ENCODE measurements at regions not wholly inside any gene's neighbourhood (a gene's known extent, or its start where the extent isn't known, plus 50 kb on each side); places are given as distances from the start of the nearest gene placed in this dataset.

DNA sequence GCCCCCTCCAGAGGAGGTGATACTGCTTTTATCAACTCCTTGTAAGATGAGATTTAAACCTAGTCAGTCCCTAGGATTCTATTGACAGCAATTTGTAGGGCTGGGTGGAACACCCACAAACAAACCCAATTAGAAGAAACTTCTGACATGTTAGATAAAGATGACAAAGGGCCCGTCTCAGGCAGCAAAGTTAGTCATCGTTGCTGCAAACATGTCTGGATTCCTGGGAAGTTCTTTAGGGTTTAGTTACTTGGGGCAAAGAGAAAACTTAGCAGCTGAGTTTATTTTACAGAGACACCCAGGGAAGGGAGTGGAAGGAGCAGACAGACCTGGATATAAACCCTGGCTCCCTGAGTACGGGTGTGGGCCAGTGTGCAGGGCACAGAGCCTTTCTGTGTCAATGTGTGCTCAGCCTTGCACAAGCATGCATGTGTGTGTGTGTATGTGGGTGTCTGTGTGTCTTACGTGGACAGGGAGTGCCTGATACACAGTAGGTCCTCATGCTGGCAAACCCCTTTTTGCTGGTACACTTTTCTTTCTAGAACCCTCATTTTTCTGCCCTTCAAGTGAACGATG lies 130.0 kb upstream of the STX18 start:
- H3K4me3 ChIP-seq (ENCODE audit: low read depth, low read length): no peak overlapping the region
- H3K36me3 ChIP-seq: no peaks in the 10 kb centered on the region
- no peaks in the 10 kb centered on the region for H3K27me3 ChIP-seq
- no peaks in the 10 kb centered on the region for H3K9me3 ChIP-seq
- no peak for DNase-seq
- 0 out of 2 replicates have a peak, but pooled peaks cover 3% of the 10 kb centered on the region for H3K4me1 ChIP-seq
- TF ChIP-seq, protein P1, sequence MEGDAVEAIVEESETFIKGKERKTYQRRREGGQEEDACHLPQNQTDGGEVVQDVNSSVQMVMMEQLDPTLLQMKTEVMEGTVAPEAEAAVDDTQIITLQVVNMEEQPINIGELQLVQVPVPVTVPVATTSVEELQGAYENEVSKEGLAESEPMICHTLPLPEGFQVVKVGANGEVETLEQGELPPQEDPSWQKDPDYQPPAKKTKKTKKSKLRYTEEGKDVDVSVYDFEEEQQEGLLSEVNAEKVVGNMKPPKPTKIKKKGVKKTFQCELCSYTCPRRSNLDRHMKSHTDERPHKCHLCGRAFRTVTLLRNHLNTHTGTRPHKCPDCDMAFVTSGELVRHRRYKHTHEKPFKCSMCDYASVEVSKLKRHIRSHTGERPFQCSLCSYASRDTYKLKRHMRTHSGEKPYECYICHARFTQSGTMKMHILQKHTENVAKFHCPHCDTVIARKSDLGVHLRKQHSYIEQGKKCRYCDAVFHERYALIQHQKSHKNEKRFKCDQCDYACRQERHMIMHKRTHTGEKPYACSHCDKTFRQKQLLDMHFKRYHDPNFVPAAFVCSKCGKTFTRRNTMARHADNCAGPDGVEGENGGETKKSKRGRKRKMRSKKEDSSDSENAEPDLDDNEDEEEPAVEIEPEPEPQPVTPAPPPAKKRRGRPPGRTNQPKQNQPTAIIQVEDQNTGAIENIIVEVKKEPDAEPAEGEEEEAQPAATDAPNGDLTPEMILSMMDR (IDR thresholded peaks at IDR 0.05; ENCODE audit: low read depth, low read length): no peak

DNA sequence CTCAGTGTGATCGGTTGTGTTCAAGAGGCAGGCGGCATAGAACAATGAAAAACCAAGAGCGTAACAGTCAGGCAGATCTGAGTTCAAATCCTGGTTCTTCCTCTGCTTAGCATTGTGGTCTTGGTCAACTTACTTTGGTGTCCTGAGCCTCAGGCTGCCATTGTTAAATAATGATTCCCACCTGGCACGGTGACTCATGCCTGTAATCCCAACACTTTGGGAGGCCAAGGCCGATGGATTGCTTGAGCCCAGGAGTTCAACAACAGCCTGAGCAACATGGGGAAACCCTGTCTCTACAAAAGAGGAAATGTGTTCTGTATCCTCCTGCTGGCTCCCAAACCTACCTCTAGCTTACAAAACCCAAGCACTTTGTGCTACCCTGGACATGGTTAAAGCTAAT lies 129.0 kb upstream of the STX18 start:
- Histone ChIP-seq H3K4me1 (peaks cover 6% of the 10 kb centered on the region; the same call in 1 of the 2 replicates), H3K36me3 (no peaks in the 10 kb centered on the region), H3K27me3 (no peaks in the 10 kb centered on the region), H3K4me3 (ENCODE audit: low read depth, low read length) (no peak overlapping the region), H3K9me3 (no peaks in the 10 kb centered on the region)
- no peak for DNase-seq
- TF ChIP-seq, protein P1 (IDR thresholded peaks at IDR 0.05; ENCODE audit: low read depth, low read length): no peak

DNA sequence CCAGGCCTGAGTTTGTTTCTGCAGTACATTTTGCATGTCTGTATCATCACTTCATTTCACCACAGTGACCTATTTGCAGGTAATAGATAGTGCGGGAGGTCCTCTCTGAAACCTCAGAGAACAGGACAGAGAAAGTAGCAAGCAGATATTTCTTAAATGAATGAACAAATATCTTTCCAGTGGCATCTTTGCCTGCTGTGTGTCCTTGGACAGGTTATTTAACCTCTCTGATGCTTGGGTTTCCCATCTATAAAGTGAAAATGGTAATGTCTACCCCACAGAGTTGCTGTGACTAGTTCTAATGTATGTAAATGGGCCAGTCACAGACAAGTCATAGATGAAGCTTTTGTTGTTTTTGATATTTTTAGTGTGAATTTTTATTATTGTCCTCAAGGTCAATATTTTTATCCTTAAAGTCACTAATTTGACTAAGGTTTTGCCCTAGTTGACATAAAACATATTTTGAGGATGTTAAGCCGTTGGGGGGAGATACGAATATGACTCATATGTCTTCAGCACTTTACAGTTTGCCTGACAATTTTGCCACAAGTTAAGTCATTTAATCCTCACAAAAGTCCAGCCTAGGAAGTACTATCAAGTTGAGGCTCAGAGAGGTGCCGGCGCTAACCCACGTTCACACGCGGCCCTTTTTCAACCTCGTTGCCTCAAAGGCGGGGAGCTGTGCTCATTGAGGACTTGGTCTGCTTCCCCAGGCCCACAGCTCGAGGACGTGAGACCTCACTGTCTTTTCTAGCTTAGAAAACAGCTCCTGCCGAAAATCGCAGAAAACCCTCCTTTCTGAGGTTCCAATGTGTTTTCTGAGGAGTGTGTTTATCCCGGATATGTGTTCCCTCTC lies 126.7 kb upstream of the STX18 start:
- H3K36me3 ChIP-seq: no peaks in the 10 kb centered on the region
- H3K9me3 ChIP-seq: no peaks in the 10 kb centered on the region
- no peak overlapping the region for H3K4me3 ChIP-seq (ENCODE audit: low read depth, low read length)
- no peaks in the 10 kb centered on the region for H3K27me3 ChIP-seq
- TF ChIP-seq, protein P1 (IDR thresholded peaks at IDR 0.05; ENCODE audit: low read depth, low read length): no peak
- peaks cover 6% of the 10 kb centered on the region; the same call in 1 of the 2 replicates for H3K4me1 ChIP-seq
- no peak for DNase-seq

DNA sequence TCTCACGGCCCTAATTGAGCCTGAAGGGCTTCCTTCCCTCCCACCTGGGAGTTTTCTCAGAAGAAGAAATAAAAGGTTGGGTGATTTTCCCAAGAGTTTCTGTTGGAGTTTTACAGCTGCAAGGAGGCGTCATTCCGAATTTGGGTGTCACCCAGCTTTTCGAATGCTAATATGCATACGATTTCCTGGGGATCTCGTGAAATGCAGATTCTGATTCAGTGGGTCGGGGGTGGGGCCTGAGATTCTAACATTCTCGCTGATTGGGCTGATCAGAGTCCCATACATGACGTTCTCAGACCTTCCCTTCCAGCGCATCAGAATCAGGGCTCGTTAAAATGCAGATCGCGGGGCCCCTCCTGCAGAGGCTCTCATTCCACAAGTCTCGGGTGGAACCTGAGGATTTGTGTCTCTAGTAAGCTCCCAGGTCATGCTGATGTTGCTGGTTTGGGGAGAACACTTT lies 125.8 kb upstream of the STX18 start:
- no peak for DNase-seq
- Histone ChIP-seq H3K36me3 (no peaks in the 10 kb centered on the region), H3K4me1 (peaks cover 5% of the 10 kb centered on the region; the same call in 1 of the 2 replicates), H3K9me3 (no peaks in the 10 kb centered on the region), H3K27me3 (no peaks in the 10 kb centered on the region), H3K4me3 (ENCODE audit: low read depth, low read length) (no peak overlapping the region)
- TF ChIP-seq, protein P1 (IDR thresholded peaks at IDR 0.05; ENCODE audit: low read depth, low read length): no peak

DNA sequence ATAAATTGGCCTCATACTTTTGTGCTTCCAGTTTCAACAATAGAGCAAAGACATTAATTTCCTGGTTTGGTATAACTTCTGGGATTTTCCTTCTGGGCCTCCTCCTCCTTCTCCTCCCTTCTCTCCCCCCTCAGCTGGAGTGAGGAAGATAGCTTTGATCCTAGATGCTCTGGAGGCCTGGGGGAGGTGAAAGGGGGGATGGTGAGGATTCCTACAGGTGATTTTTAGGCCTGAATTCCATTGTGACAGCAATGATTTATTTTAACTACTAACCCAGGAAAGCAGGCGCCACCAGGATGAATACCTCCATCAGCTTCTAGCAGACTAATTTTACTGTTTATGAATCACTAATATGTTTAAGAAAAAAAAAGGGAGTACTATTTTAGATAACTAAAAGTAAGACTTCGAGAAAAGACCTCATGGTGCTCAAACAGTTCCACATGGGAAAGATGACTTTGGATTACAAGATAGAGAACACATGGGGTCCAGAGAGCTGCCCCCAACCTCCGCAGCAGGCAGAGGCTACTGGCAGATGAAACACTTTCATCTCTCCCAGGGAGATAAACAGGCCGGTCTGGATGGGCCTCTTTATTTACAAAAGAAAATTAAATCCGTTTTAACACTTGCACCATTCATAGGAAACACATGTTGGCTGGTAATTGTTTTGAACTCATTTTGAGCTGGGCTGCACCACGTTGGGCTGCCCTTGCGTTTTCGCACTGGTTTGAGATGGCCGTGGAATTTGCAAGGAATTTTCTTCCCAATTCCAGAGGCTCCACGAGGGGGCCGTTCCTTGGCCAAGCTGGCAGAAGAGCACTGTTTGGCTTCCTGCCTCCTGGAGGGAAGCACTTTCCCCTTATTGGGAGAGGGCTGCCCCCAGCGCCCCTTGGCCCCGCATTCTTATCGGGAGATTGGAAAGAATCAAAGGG lies 125.1 kb upstream of the STX18 start:
- H3K4me3 ChIP-seq (ENCODE audit: low read depth, low read length): no peak overlapping the region
- H3K36me3 ChIP-seq: no peaks in the 10 kb centered on the region
- no peaks in the 10 kb centered on the region for H3K27me3 ChIP-seq
- no peak for DNase-seq
- TF ChIP-seq, protein P1 (IDR thresholded peaks at IDR 0.05; ENCODE audit: low read depth, low read length): no peak
- peaks cover 3% of the 10 kb centered on the region; the same call in 1 of the 2 replicates for H3K4me1 ChIP-seq
- H3K9me3 ChIP-seq: no peaks in the 10 kb centered on the region
